CD1c-positive myeloid dendritic cell (primary cell): ENCODE measurements at regions not wholly inside any gene's neighbourhood (a gene's known extent, or its start where the extent isn't known, plus 50 kb on each side); places are given as distances from the start of the nearest gene placed in this dataset.

ENCODE experiments used
- DNase-seq: peaks from one replicate; pipeline ENCODE4 v3.0.0-alpha.2; 2016; ENCODE audit errors: extremely low spot score

DNA sequence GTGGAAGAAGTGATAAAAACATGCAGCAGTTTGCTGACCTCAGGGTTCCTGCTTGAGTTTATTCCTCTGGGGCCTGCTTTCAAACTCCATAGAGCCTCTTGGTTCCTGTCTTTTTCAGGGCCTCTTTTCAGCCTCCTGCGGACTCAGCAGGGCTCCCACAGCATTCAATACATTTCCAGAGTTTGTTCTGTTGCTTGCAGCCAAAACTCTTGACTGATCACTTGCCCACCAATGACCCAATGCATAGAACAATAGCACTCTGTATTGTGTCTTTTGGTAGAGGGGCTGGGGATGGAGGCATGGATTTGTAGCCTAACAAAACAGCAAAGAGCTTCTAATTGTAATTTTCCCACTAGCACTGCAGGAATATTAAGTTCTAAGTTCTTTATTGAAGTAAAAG is 50.8 kb upstream of the CREB5 start:
- DNase-seq, result no peak

DNA sequence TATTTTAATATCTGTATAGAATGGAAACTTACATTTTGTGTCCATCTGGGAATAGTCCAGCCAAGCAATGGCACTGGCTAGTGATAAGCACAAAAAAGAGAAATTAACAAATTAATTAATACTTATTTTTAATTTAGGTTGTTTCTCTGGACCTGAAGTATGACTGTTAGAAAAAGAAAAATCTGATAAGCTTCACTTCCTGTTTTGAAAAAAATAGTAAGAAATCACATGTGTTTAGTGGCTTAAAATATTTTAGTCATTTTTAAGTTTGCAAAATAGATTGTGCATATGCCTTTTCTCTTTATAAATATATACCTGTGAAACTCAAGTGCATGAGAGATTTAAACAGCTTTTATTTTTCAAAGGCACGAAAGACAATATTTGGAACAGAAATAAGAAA is 50.1 kb upstream of the CREB5 start:
- DNase-seq, result peak; percentile 3
